ENCODE measurements at regions not wholly inside any gene's neighbourhood (a gene's known extent, or its start where the extent isn't known, plus 50 kb on each side); places are given as distances from the start of the nearest gene placed in this dataset.
"Not testable (repeated sequence)": the region's sequence is repeated elsewhere in the genome, so short reads cannot be mapped to it uniquely, and the experiment has no call there.

GRCh38 chr5:83827111-83827557 is 106.5 kb upstream of the HAPLN1 start:
- H3K27me3 ChIP-seq (ENCODE audit: control insufficient read depth, insufficient read depth, low read length), result no peaks in the 10 kb centered on the region
- no peak overlapping the region for H3K4me3 ChIP-seq (ENCODE audit: low read depth, low read length)
- DNase-seq (ENCODE audit: low read depth) (peak; percentile 39), FAIRE-seq (no peak)
- H3K36me3 ChIP-seq (ENCODE audit: control insufficient read depth, insufficient read depth, low read length), result no peaks in the 10 kb centered on the region
- TF ChIP-seq CTCF (IDR thresholded peaks at IDR 0.05; ENCODE audit: insufficient read depth, low read length, severe bottlenecking), result no peak

- Histone ChIP-seq H3K4me3 (ENCODE audit: low read depth, low read length) (no peak overlapping the region), H3K27me3 (ENCODE audit: control insufficient read depth, insufficient read depth, low read length) (no peaks in the 10 kb centered on the region), H3K36me3 (ENCODE audit: control insufficient read depth, insufficient read depth, low read length) (no peaks in the 10 kb centered on the region)
- DNase-seq (ENCODE audit: low read depth) (no peak), FAIRE-seq (no peak)
- TF ChIP-seq CTCF (IDR thresholded peaks at IDR 0.05; ENCODE audit: insufficient read depth, low read length, severe bottlenecking), result no peak
Observed at GRCh38 chr5:83817591-83817990, 96.9 kb upstream of the HAPLN1 start.

GRCh38 chr5:83815661-83816060 is 95.0 kb upstream of the HAPLN1 start:
- H3K27me3 ChIP-seq (ENCODE audit: control insufficient read depth, insufficient read depth, low read length), result no peaks in the 10 kb centered on the region
- H3K4me3 ChIP-seq (ENCODE audit: low read depth, low read length), result no peak overlapping the region
- TF ChIP-seq CTCF (IDR thresholded peaks at IDR 0.05; ENCODE audit: insufficient read depth, low read length, severe bottlenecking), result no peak
- FAIRE-seq (no peak), DNase-seq (ENCODE audit: low read depth) (no peak)
- H3K36me3 ChIP-seq (ENCODE audit: control insufficient read depth, insufficient read depth, low read length), result no peaks in the 10 kb centered on the region

GRCh38 chr5:83810511-83810910 is 89.9 kb upstream of the HAPLN1 start:
- no peak for TF ChIP-seq CTCF (IDR thresholded peaks at IDR 0.05; ENCODE audit: insufficient read depth, low read length, severe bottlenecking)
- H3K4me3 ChIP-seq (ENCODE audit: low read depth, low read length), result no peak overlapping the region
- no peaks in the 10 kb centered on the region for H3K27me3 ChIP-seq (ENCODE audit: control insufficient read depth, insufficient read depth, low read length)
- FAIRE-seq, result no peak
- no peak for DNase-seq (ENCODE audit: low read depth)
- no peaks in the 10 kb centered on the region for H3K36me3 ChIP-seq (ENCODE audit: control insufficient read depth, insufficient read depth, low read length)

GRCh38 chr5:83802686-83803085 is 82.0 kb upstream of the HAPLN1 start:
- FAIRE-seq (no peak), DNase-seq (ENCODE audit: low read depth) (no peak)
- H3K4me3 ChIP-seq (ENCODE audit: low read depth, low read length), result no peak overlapping the region
- H3K27me3 ChIP-seq (ENCODE audit: control insufficient read depth, insufficient read depth, low read length), result no peaks in the 10 kb centered on the region
- no peak for TF ChIP-seq CTCF (IDR thresholded peaks at IDR 0.05; ENCODE audit: insufficient read depth, low read length, severe bottlenecking)
- no peaks in the 10 kb centered on the region for H3K36me3 ChIP-seq (ENCODE audit: control insufficient read depth, insufficient read depth, low read length)

GRCh38 chr5:83800201-83800600 is 79.5 kb upstream of the HAPLN1 start:
- no peak for FAIRE-seq
- no peak for DNase-seq (ENCODE audit: low read depth)
- Histone ChIP-seq H3K4me3 (ENCODE audit: low read depth, low read length) (no peak overlapping the region), H3K27me3 (ENCODE audit: control insufficient read depth, insufficient read depth, low read length) (no peaks in the 10 kb centered on the region), H3K36me3 (ENCODE audit: control insufficient read depth, insufficient read depth, low read length) (no peaks in the 10 kb centered on the region)
- no peak for TF ChIP-seq CTCF (IDR thresholded peaks at IDR 0.05; ENCODE audit: insufficient read depth, low read length, severe bottlenecking)

GRCh38 chr5:83799020-83799419 is 78.4 kb upstream of the HAPLN1 start:
- H3K36me3 ChIP-seq (ENCODE audit: control insufficient read depth, insufficient read depth, low read length); FAIRE-seq; H3K4me3 ChIP-seq (ENCODE audit: low read depth, low read length); H3K27me3 ChIP-seq (ENCODE audit: control insufficient read depth, insufficient read depth, low read length); DNase-seq (ENCODE audit: low read depth): not testable (repeated sequence)

Measured in bronchial epithelial cell (primary cell).